Mesendoderm (in vitro differentiated cells): ENCODE measurements at regions not wholly inside any gene's neighbourhood (a gene's known extent, or its start where the extent isn't known, plus 50 kb on each side); places are given as distances from the start of the nearest gene placed in this dataset.

Source experiments
- DNase-seq: peaks from one replicate; pipeline ENCODE4 v3.0.0; 2013
- H2AK5ac ChIP-seq: 2 replicates; pipeline ENCODE4 v1.6.1; 2013; ENCODE audit warnings: low read length, inconsistent platforms
- H2BK120ac ChIP-seq: 2 replicates; pipeline ENCODE4 v1.6.1; 2013; ENCODE audit warnings: low read depth, mild to moderate bottlenecking, low read length, moderate library complexity, mixed read lengths
- H2BK15ac ChIP-seq: replicated peaks from 2 replicates; pipeline ENCODE4 v1.6.1; 2013; ENCODE audit warnings: low read depth, mild to moderate bottlenecking, moderate library complexity
- H2BK5ac ChIP-seq: 2 replicates; pipeline ENCODE4 v1.6.1; 2013; ENCODE audit warnings: low read length, inconsistent platforms
- H3K18ac ChIP-seq: 2 replicates; pipeline ENCODE4 v1.6.1; 2013; ENCODE audit warnings: mild to moderate bottlenecking, low read length, mixed read lengths
- H3K23ac ChIP-seq: one replicate; pipeline ENCODE4 v1.6.1; 2013; ENCODE audit warnings: low read length
- H3K27ac ChIP-seq: 2 replicates; pipeline ENCODE4 v1.5.1; 2013; ENCODE audit warnings: low read depth, mild to moderate bottlenecking, inconsistent platforms, low read length, moderate library complexity
- H3K27me3 ChIP-seq: 2 replicates; pipeline ENCODE4 v1.6.1; 2013; ENCODE audit warnings: low read length, control low read depth, mild to moderate bottlenecking, inconsistent platforms; ENCODE audit not compliant: insufficient read depth, poor library complexity
- H3K36me3 ChIP-seq: 2 replicates; pipeline ENCODE4 v1.6.1; 2013; ENCODE audit warnings: low read length, inconsistent platforms; ENCODE audit not compliant: control insufficient read depth, insufficient read depth
- H3K4ac ChIP-seq: one replicate; pipeline ENCODE4 v1.6.1; 2013; ENCODE audit warnings: low read depth, mild to moderate bottlenecking, low read length, moderate library complexity
- H3K4me1 ChIP-seq: 2 replicates; pipeline ENCODE4 v1.6.1; 2013; ENCODE audit warnings: low read depth, low read length, inconsistent platforms; ENCODE audit not compliant: control insufficient read depth
- H3K4me2 ChIP-seq: 2 replicates; pipeline ENCODE4 v1.6.1; 2013; ENCODE audit warnings: low read length
- H3K4me3 ChIP-seq: 2 replicates; pipeline ENCODE4 v1.5.1; 2013; ENCODE audit warnings: mild to moderate bottlenecking, low read length
- H3K56ac ChIP-seq: one replicate; pipeline ENCODE4 v1.6.1; 2013; ENCODE audit warnings: low read length
- H3K79me1 ChIP-seq: 2 replicates; pipeline ENCODE4 v1.6.1; 2013; ENCODE audit warnings: low read length, inconsistent platforms
- H3K79me2 ChIP-seq: 2 replicates; pipeline ENCODE4 v1.6.1; 2013; ENCODE audit warnings: mild to moderate bottlenecking, low read length; ENCODE audit not compliant: control insufficient read depth, insufficient read depth
- H3K9ac ChIP-seq: 2 replicates; pipeline ENCODE4 v1.6.1; 2013; ENCODE audit warnings: low read length, inconsistent platforms
- H4K5ac ChIP-seq: one replicate; pipeline ENCODE4 v1.6.1; 2013; ENCODE audit warnings: low read length
- H4K8ac ChIP-seq: one replicate; pipeline ENCODE4 v1.6.1; 2013; ENCODE audit warnings: low read depth, mild to moderate bottlenecking, control low read depth, low read length, moderate library complexity
- WGBS: extraction: QIAGEN DNeasy Blood & Tissue Kit; methylation state at CpG from one replicate; pipeline ENCODE4 v1.1.7; 2013; ENCODE audit warnings: low lambda C conversion rate, missing lambda C conversion rate; ENCODE audit not compliant: insufficient coverage; ENCODE audit errors: extremely low coverage; 5-methylcytosine and 5-hydroxymethylcytosine counted together

DNA sequence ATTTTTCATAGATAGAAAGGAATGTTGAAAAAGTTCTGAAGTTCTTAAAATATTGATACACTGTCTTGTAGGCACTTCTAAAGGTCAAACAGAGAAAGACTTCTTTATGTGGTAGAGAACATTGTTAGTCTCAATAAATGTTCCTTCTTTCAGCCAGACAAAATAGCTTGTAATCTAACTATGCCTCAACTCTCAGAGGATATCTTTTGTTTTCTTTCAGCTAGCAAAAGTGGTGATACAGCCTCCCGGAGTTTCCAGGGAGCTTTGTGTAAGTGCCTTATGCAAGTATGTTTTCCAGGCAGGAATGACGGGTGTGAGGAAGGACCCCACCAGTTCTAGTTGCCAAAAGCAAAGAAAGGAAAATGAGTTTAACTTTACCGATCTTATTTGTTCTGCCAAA, 452.1 kb upstream of the ST6GAL2 start:
- no peak overlapping the region for H3K23ac ChIP-seq
- no peak overlapping the region for H2AK5ac ChIP-seq
- no peak overlapping the region for H3K56ac ChIP-seq
- H3K27me3 ChIP-seq = no peaks in the 10 kb centered on the region
- DNase-seq = no peak
- H4K5ac ChIP-seq = no peak overlapping the region
- H2BK120ac ChIP-seq = no peak overlapping the region
- no peak overlapping the region for H3K4me2 ChIP-seq
- H3K4ac ChIP-seq = no peak overlapping the region
- no peaks in the 10 kb centered on the region for H3K36me3 ChIP-seq
- no peak overlapping the region for H2BK5ac ChIP-seq
- H3K9ac ChIP-seq = no peak overlapping the region
- H3K79me2 ChIP-seq = no peaks in the 10 kb centered on the region
- H3K4me3 ChIP-seq = no peak overlapping the region
- no peaks in the 10 kb centered on the region for H3K79me1 ChIP-seq
- no peak overlapping the region for H3K27ac ChIP-seq
- H3K18ac ChIP-seq = no peak overlapping the region
- WGBS = no CpG with 5 or more reads among the region's 3 CpGs
- H4K8ac ChIP-seq = no peak overlapping the region
- no peak overlapping the region for H2BK15ac ChIP-seq
- no peaks in the 10 kb centered on the region for H3K4me1 ChIP-seq

DNA sequence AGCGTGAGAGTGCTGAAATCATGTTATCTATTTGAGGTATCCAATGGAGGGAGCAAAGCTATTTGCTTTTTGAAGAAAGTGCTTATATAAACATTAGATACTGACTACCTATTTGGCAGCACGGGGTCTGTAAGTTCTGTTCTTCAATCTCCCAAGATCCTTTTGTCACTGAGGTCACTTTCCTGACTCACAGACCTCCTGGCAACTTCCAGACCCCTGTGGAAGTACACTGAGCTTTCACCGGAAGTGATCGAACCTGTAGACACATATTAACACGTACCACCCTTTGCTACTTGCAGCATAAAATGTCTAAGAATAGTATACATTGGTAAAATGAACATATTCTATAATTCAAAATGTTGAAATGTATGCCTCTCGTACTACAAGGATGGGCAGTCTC, 452.6 kb upstream of the ST6GAL2 start:
- WGBS = no CpG with 5 or more reads among the region's 6 CpGs
- H3K4me3 ChIP-seq = no peak overlapping the region

DNA sequence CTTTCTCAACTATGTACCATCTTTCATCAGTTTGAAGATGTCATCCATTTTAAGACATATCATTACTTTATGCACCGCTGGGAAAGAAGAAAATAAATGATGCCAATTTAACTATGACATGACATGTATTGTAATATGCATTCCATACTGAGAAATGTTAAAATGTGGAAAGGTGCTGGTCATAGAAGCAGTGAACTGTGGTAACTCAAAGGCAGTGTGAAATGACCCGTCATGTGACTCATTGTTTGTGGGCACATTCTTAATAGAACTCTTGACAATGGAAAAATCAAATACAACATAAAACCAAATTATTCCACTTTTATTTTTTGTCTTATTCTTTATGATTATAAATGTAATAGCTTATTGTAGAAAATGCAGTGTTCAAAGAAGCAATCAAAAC, 455.0 kb upstream of the ST6GAL2 start:
- Histone ChIP-seq H3K27me3 (no peaks in the 10 kb centered on the region), H2BK5ac (no peak overlapping the region), H3K56ac (no peak overlapping the region), H3K79me2 (no peaks in the 10 kb centered on the region), H3K4me2 (no peak overlapping the region), H3K18ac (no peak overlapping the region), H2BK120ac (no peak overlapping the region), H3K4me3 (no peak overlapping the region), H2AK5ac (no peak overlapping the region), H4K5ac (no peak overlapping the region), H3K4ac (no peak overlapping the region), H3K23ac (no peak overlapping the region), H4K8ac (no peak overlapping the region), H3K27ac (no peak overlapping the region), H3K9ac (no peak overlapping the region), H2BK15ac (no peak overlapping the region), H3K36me3 (no peaks in the 10 kb centered on the region), H3K79me1 (no peaks in the 10 kb centered on the region), H3K4me1 (no peaks in the 10 kb centered on the region)
- DNase-seq = no peak
- no CpG with 5 or more reads among the region's 2 CpGs for WGBS

More for the DNA sequence above, 452.6 kb upstream of the ST6GAL2 start:
- H2BK15ac ChIP-seq = no peak overlapping the region
- H2BK120ac ChIP-seq = no peak overlapping the region
- no peak overlapping the region for H3K4me2 ChIP-seq
- H3K4me1 ChIP-seq = no peaks in the 10 kb centered on the region
- H3K23ac ChIP-seq = no peak overlapping the region
- H4K5ac ChIP-seq = no peak overlapping the region
- no peaks in the 10 kb centered on the region for H3K79me2 ChIP-seq
- no peaks in the 10 kb centered on the region for H3K27me3 ChIP-seq
- H4K8ac ChIP-seq = no peak overlapping the region
- H2BK5ac ChIP-seq = no peak overlapping the region
- H3K79me1 ChIP-seq = no peaks in the 10 kb centered on the region
- no peak overlapping the region for H3K18ac ChIP-seq
- H3K56ac ChIP-seq = no peak overlapping the region
- H3K9ac ChIP-seq = no peak overlapping the region
- no peak for DNase-seq
- H3K36me3 ChIP-seq = no peaks in the 10 kb centered on the region
- no peak overlapping the region for H2AK5ac ChIP-seq
- H3K4ac ChIP-seq = no peak overlapping the region
- H3K27ac ChIP-seq = no peak overlapping the region

GRCh38 chr2:107349329-107349728, 463.4 kb upstream of the ST6GAL2 start:
- Histone ChIP-seq H2BK5ac (no peak overlapping the region), H2BK120ac (no peak overlapping the region), H3K56ac (no peak overlapping the region), H3K27ac (no peak overlapping the region), H3K79me2 (no peaks in the 10 kb centered on the region), H3K4ac (no peak overlapping the region), H3K9ac (no peak overlapping the region), H3K4me1 (no peaks in the 10 kb centered on the region), H4K8ac (no peak overlapping the region), H3K27me3 (no peaks in the 10 kb centered on the region), H3K23ac (no peak overlapping the region), H3K79me1 (no peaks in the 10 kb centered on the region), H3K18ac (no peak overlapping the region), H4K5ac (no peak overlapping the region), H3K4me2 (no peak overlapping the region), H3K36me3 (no peaks in the 10 kb centered on the region), H3K4me3 (no peak overlapping the region), H2BK15ac (no peak overlapping the region), H2AK5ac (no peak overlapping the region)
- no CpG with 5 or more reads among the region's 4 CpGs for WGBS
- DNase-seq = no peak

DNA sequence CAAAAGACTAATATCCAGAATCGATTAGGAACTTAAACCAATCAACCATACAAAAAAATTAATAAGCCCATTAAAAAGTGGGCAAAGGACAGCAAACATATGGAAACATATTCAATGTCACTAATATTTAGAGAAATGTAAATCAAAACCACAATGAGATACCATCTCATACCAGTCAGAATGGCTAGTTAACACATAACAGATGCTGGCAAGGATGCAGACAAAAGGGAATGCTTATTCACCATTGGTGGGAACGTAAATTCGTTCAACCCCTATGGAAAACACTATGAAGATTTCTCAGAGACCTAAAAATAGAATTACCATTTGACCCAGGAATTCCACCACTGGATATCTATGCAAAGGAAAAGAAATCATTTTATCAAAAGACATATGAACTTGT, 468.2 kb upstream of the ST6GAL2 start:
- H3K23ac ChIP-seq = no peak overlapping the region
- H3K4me3 ChIP-seq = no peak overlapping the region
- no peaks in the 10 kb centered on the region for H3K36me3 ChIP-seq
- no peak for DNase-seq
- H3K4me1 ChIP-seq = no peaks in the 10 kb centered on the region
- H3K4me2 ChIP-seq = no peak overlapping the region
- H4K5ac ChIP-seq = no peak overlapping the region
- no peak overlapping the region for H3K56ac ChIP-seq
- H3K18ac ChIP-seq = no peak overlapping the region
- H2BK120ac ChIP-seq = no peak overlapping the region
- no peak overlapping the region for H2BK15ac ChIP-seq
- H3K79me2 ChIP-seq = no peaks in the 10 kb centered on the region
- H3K27me3 ChIP-seq = no peaks in the 10 kb centered on the region
- no peak overlapping the region for H2BK5ac ChIP-seq
- no peak overlapping the region for H3K4ac ChIP-seq
- no CpG with 5 or more reads among the region's 3 CpGs for WGBS
- no peaks in the 10 kb centered on the region for H3K79me1 ChIP-seq
- H2AK5ac ChIP-seq = no peak overlapping the region
- H3K27ac ChIP-seq = no peak overlapping the region
- no peak overlapping the region for H3K9ac ChIP-seq
- no peak overlapping the region for H4K8ac ChIP-seq

- no peak for DNase-seq
- Histone ChIP-seq H3K79me2 (no peaks in the 10 kb centered on the region), H3K4ac (no peak overlapping the region), H3K27me3 (no peaks in the 10 kb centered on the region), H3K4me2 (no peak overlapping the region), H2AK5ac (no peak overlapping the region), H3K4me1 (no peaks in the 10 kb centered on the region), H2BK120ac (peak overlapping the region; percentile 45), H2BK5ac (no peak overlapping the region), H2BK15ac (no peak overlapping the region), H3K36me3 (no peaks in the 10 kb centered on the region), H3K79me1 (no peaks in the 10 kb centered on the region), H3K23ac (no peak overlapping the region), H3K18ac (no peak overlapping the region), H4K5ac (no peak overlapping the region), H3K56ac (no peak overlapping the region), H3K9ac (no peak overlapping the region), H3K27ac (no peak overlapping the region), H3K4me3 (no peak overlapping the region), H4K8ac (no peak overlapping the region)
- WGBS = no CpG with 5 or more reads among the region's 6 CpGs
These were observed 468.3 kb upstream of the RGPD4 start for GRCh38 chr2:107358362-107358761.
